ENCODE measurements at regions not wholly inside any gene's neighbourhood (a gene's known extent, or its start where the extent isn't known, plus 50 kb on each side); places are given as distances from the start of the nearest gene placed in this dataset.

DNA sequence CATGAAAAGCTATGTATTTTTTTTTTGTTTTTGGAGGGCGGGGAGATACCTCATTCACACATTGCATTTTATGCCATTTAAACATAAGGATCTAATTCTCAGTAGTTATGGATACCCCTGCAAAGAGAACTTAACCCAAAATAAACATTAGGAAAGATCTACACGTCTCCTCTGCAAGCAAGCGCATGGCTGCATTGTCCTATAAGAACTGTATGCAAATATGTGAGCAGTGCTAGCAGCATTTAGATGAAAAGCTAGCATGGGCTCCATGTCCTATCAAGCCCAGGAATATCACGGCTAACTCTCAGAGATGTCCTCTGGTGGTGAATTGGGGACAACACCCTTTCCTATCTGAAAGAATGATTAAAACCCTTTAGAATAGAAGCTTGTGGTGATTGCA, 292.8 kb downstream of the MEX3B start:
- H3K9ac ChIP-seq (ENCODE audit: extremely low read depth, low read length, poor library complexity, severe bottlenecking), result no peak overlapping the region
- 77 to 93% methylated on average over 2 to 4 of the region's 4 CpGs for WGBS, 2 experiments (ENCODE audit: insufficient coverage in 1 of 2, insufficient read length in 1 of 2)
- DNase-seq, result peak; percentile 45
- no peaks in the 10 kb centered on the region for H3K9me3 ChIP-seq (ENCODE audit: control insufficient read depth, low read length)
- no peaks in the 10 kb centered on the region for H3K36me3 ChIP-seq (ENCODE audit: control insufficient read depth, insufficient read depth, low read length)
- H3K9me3 Mint-ChIP-seq, result no peaks in the 10 kb centered on the region
- H3K4me3 Mint-ChIP-seq, result no peak overlapping the region
- peaks cover 10% of the 10 kb centered on the region for H3K4me1 ChIP-seq (ENCODE audit: control insufficient read depth, insufficient read depth, low read length)
- H3K27ac Mint-ChIP-seq, result no peak overlapping the region
- H3K4me3 ChIP-seq (ENCODE audit: low read length), result no peak overlapping the region
- H3K27me3 Mint-ChIP-seq (ENCODE audit: insufficient read depth), result no peaks in the 10 kb centered on the region
- H3K36me3 Mint-ChIP-seq (ENCODE audit: low read depth), result peaks cover 5% of the 10 kb centered on the region
- no peaks in the 10 kb centered on the region for H3K27me3 ChIP-seq (ENCODE audit: control insufficient read depth, insufficient read depth, low read length, poor library complexity, severe bottlenecking)
- H3K27ac ChIP-seq (ENCODE audit: low read depth, low read length), result peak overlapping the region; percentile 70
- peak; percentile 66 for TF ChIP-seq CTCF (conservative IDR thresholded peaks at IDR 0.05)
- H3K4me1 Mint-ChIP-seq, result peaks cover 40% of the 10 kb centered on the region

GRCh38 chr15:81752546-81752942, 293.3 kb downstream of the MEX3B start:
- Histone ChIP-seq H3K9ac (ENCODE audit: extremely low read depth, low read length, poor library complexity, severe bottlenecking) (no peak overlapping the region), H3K36me3 (ENCODE audit: control insufficient read depth, insufficient read depth, low read length) (no peaks in the 10 kb centered on the region), H3K9me3 (ENCODE audit: control insufficient read depth, low read length) (no peaks in the 10 kb centered on the region), H3K27ac (ENCODE audit: low read depth, low read length) (peak overlapping the region; percentile 70), H3K4me1 (ENCODE audit: control insufficient read depth, insufficient read depth, low read length) (peaks cover 10% of the 10 kb centered on the region), H3K4me3 (ENCODE audit: low read length) (no peak overlapping the region), H3K27me3 (ENCODE audit: control insufficient read depth, insufficient read depth, low read length, poor library complexity, severe bottlenecking) (no peaks in the 10 kb centered on the region)
- no peak overlapping the region for H3K4me3 Mint-ChIP-seq
- H3K27ac Mint-ChIP-seq, result no peak overlapping the region
- 85 to 91% methylated on average over 2 to 3 of the region's 3 CpGs for WGBS, 2 experiments (ENCODE audit: insufficient coverage in 1 of 2, insufficient read length in 1 of 2)
- peaks cover 40% of the 10 kb centered on the region for H3K4me1 Mint-ChIP-seq
- no peaks in the 10 kb centered on the region for H3K9me3 Mint-ChIP-seq
- DNase-seq, result peak; percentile 37
- H3K36me3 Mint-ChIP-seq (ENCODE audit: low read depth), result peaks cover 5% of the 10 kb centered on the region
- no peaks in the 10 kb centered on the region for H3K27me3 Mint-ChIP-seq (ENCODE audit: insufficient read depth)
- TF ChIP-seq CTCF (conservative IDR thresholded peaks at IDR 0.05), result no peak

- Mint-ChIP-seq H3K27me3 (ENCODE audit: insufficient read depth) (no peaks in the 10 kb centered on the region), H3K36me3 (ENCODE audit: low read depth) (peaks cover 5% of the 10 kb centered on the region), H3K27ac (peak overlapping the region; percentile 50), H3K9me3 (no peaks in the 10 kb centered on the region), H3K4me3 (no peak overlapping the region), H3K4me1 (peaks cover 44% of the 10 kb centered on the region)
- no peak overlapping the region for H3K4me3 ChIP-seq (ENCODE audit: low read length)
- H3K27ac ChIP-seq (ENCODE audit: low read depth, low read length), result no peak overlapping the region
- H3K9ac ChIP-seq (ENCODE audit: extremely low read depth, low read length, poor library complexity, severe bottlenecking), result no peak overlapping the region
- TF ChIP-seq CTCF (conservative IDR thresholded peaks at IDR 0.05), result no peak
- no peaks in the 10 kb centered on the region for H3K36me3 ChIP-seq (ENCODE audit: control insufficient read depth, insufficient read depth, low read length)
- no peaks in the 10 kb centered on the region for H3K9me3 ChIP-seq (ENCODE audit: control insufficient read depth, low read length)
- DNase-seq, result peak; percentile 28
- H3K4me1 ChIP-seq (ENCODE audit: control insufficient read depth, insufficient read depth, low read length), result peaks cover 10% of the 10 kb centered on the region
- H3K27me3 ChIP-seq (ENCODE audit: control insufficient read depth, insufficient read depth, low read length, poor library complexity, severe bottlenecking), result no peaks in the 10 kb centered on the region
- 89 to 93% methylated on average over 4 to 6 of the region's 6 CpGs for WGBS, 2 experiments (ENCODE audit: insufficient coverage in 1 of 2, insufficient read length in 1 of 2)
These were observed 293.8 kb downstream of the MEX3B start for GRCh38 chr15:81751816-81752545.

All from endodermal cell (in vitro differentiated cells).